HepG2 (cell line): ENCODE measurements at regions not wholly inside any gene's neighbourhood (a gene's known extent, or its start where the extent isn't known, plus 50 kb on each side); places are given as distances from the start of the nearest gene placed in this dataset.
A peak's percentile ranks its signal among the peaks of the same experiment; 100 is the strongest.

Source experiments
- ATAC-seq: fragments of 200-7000 bp; cut with Tn5 transposase; 3 replicates; pipeline ENCODE4 v1.9.1; 2020; ENCODE audit warnings: mild to moderate bottlenecking, moderate library complexity
- BruUV-seq: library from RNA; stranded (reverse); fragments of 400-500 nt; replicated peaks from 2 replicates; lab custom pipeline; 2021; lab: Mats Ljungman, UMichigan
- CTCF ChIA-PET: fragments of 300-600 bp; formaldehyde crosslinking; extraction: SDS; loops from one replicate; lab custom pipeline; 2021; ENCODE audit warnings: low total read pairs, inconsistent platforms, low intra/inter-chr PET ratio; lab: Yijun Ruan, JAX
- POLR2A ChIA-PET: fragments of 350-600 bp; sonication (Branson Sonifier 250); formaldehyde crosslinking; loops from one replicate; lab custom pipeline; 2020; ENCODE audit warnings: antibody characterized with exemption, inconsistent platforms; lab: Yijun Ruan, JAX
- DNase-seq: peaks from one replicate; pipeline ENCODE4 v3.0.0-alpha.2; 2015; ENCODE audit warnings: low spot score
- FAIRE-seq: peaks from 3 replicates; lab custom pipeline; 2011; peaks lifted over from hg19 to GRCh38; lab: Jason Lieb, UNC
- H2AFZ ChIP-seq: one replicate; pipeline ENCODE4 v1.6.1; 2011; ENCODE audit warnings: low read length, inconsistent platforms
- H3K27ac ChIP-seq: fragments of 300-600 bp; 3 replicates; pipeline ENCODE4 v1.8.0; 2011; ENCODE audit warnings: mixed run types, mild to moderate bottlenecking, mixed read lengths, low read length, inconsistent platforms; ENCODE audit not compliant: insufficient read depth; ENCODE audit errors: extremely low read length
- H3K27me3 ChIP-seq, 2 experiments: fragments of 200-600 bp in 1 of 2; 2 replicates in 1 of 2; 3 replicates in 1 of 2; pipeline versions ENCODE4 v1.6.0 to v1.8.0; 2011; ENCODE audit warnings: low read length in 2 of 2, mild to moderate bottlenecking in 2 of 2, moderate library complexity in 2 of 2, inconsistent platforms in 1 of 2; ENCODE audit not compliant: insufficient read depth in 2 of 2, control insufficient read depth in 1 of 2
- H3K36me3 ChIP-seq, 2 experiments: fragments of 200-600 bp in 1 of 2; replicated peaks in 1 of 2; 2 replicates in 1 of 2; 3 replicates in 1 of 2; pipeline versions ENCODE4 v1.5.1 to v1.8.0; 2011; ENCODE audit warnings: low read length in 2 of 2, inconsistent platforms in 1 of 2; ENCODE audit not compliant: insufficient read depth in 2 of 2, control insufficient read depth in 1 of 2
- H3K4me1 ChIP-seq: 2 replicates; pipeline ENCODE4 v1.5.1; 2012; ENCODE audit warnings: low read length, inconsistent platforms; ENCODE audit not compliant: insufficient read depth
- H3K4me2 ChIP-seq: 2 replicates; pipeline ENCODE4 v1.6.0; 2011; ENCODE audit warnings: low read depth, low read length, inconsistent platforms
- H3K4me3 ChIP-seq, 3 experiments: fragments of 200-600 bp in 1 of 3; sonication (generic), shearing (Covaris generic) in 1 of 3; replicated peaks in 1 of 3; 2 replicates each; pipeline ENCODE4 v1.5.1; 2011 to 2016; ENCODE audit warnings: low read length in 3 of 3, inconsistent platforms in 2 of 3, low read depth in 2 of 3, mild to moderate bottlenecking in 2 of 3, control low read depth in 1 of 3, mixed read lengths in 1 of 3; ENCODE audit not compliant: insufficient read depth in 1 of 3
- H3K79me2 ChIP-seq: one replicate; pipeline ENCODE4 v1.6.1; 2011; ENCODE audit warnings: low read length, inconsistent platforms; ENCODE audit not compliant: insufficient read depth
- H3K9ac ChIP-seq: 2 replicates; pipeline ENCODE4 v1.6.0; 2011; ENCODE audit warnings: mild to moderate bottlenecking, low read depth, low read length, inconsistent platforms; ENCODE audit not compliant: insufficient read depth
- H3K9me3 ChIP-seq: 2 replicates; pipeline ENCODE4 v1.5.1; 2012; ENCODE audit warnings: mild to moderate bottlenecking, low read length
- H4K20me1 ChIP-seq: 2 replicates; pipeline ENCODE4 v1.6.0; 2011; ENCODE audit warnings: inconsistent platforms, mild to moderate bottlenecking, low read length, moderate library complexity; ENCODE audit not compliant: insufficient read depth
- DR1 ChIP-seq: sonication (generic); formaldehyde crosslinking; IDR thresholded peaks from 2 replicates; pipeline ENCODE4 v1.8.0; 2021; ENCODE audit warnings: mild to moderate bottlenecking, missing genetic modification reagents, inconsistent platforms
- EEA1 ChIP-seq: sonication (generic); formaldehyde crosslinking; IDR thresholded peaks from 2 replicates; pipeline ENCODE4 v1.5.1; 2020; ENCODE audit warnings: mild to moderate bottlenecking, missing genetic modification reagents, borderline replicate concordance
- HNRNPK ChIP-seq: fragments of 200-400 bp; formaldehyde crosslinking; IDR thresholded peaks from 2 replicates; pipeline ENCODE4 v1.6.1; 2018; ENCODE audit warnings: low read length, low read depth, moderate library complexity, mild to moderate bottlenecking; ENCODE audit not compliant: poor library complexity, severe bottlenecking
- ISL2 ChIP-seq: sonication (generic); formaldehyde crosslinking; IDR thresholded peaks from 2 replicates; pipeline ENCODE4 v1.5.0; 2020; ENCODE audit warnings: missing genetic modification reagents
- MLX ChIP-seq: IDR thresholded peaks from 2 replicates; pipeline ENCODE4 v1.6.1; 2016
- MTA1 ChIP-seq: sonication (generic); formaldehyde crosslinking; IDR thresholded peaks from 2 replicates; pipeline ENCODE4 v1.4.0; 2020; ENCODE audit warnings: missing genetic modification reagents, mild to moderate bottlenecking, borderline replicate concordance
- PCBP1 ChIP-seq: fragments of 200-400 bp; formaldehyde crosslinking; IDR thresholded peaks from 2 replicates; pipeline ENCODE4 v1.6.1; 2017; ENCODE audit warnings: mild to moderate bottlenecking, low read depth, low read length, borderline replicate concordance
- SATB2 ChIP-seq: sonication (generic); formaldehyde crosslinking; IDR thresholded peaks from 2 replicates; pipeline ENCODE4 v1.5.0; 2020; ENCODE audit warnings: missing genetic modification reagents
- SKIL ChIP-seq: sonication (generic); formaldehyde crosslinking; IDR thresholded peaks from 2 replicates; pipeline ENCODE4 v1.8.0; 2022; ENCODE audit warnings: missing genetic modification reagents, mild to moderate bottlenecking, moderate library complexity, borderline replicate concordance
- SRSF1 ChIP-seq: fragments of 200-400 bp; formaldehyde crosslinking; optimal IDR thresholded peaks from 2 replicates; pipeline ENCODE3; 2017; ENCODE audit warnings: mild to moderate bottlenecking, low read depth, low read length, moderate library complexity
- SSRP1 ChIP-seq: IDR thresholded peaks from 2 replicates; pipeline ENCODE4 v1.6.1; 2016; ENCODE audit warnings: control low read depth
- STAG1 ChIP-seq: sonication (generic); formaldehyde crosslinking; IDR thresholded peaks from 2 replicates; pipeline ENCODE4 v1.4.0; 2020; ENCODE audit warnings: missing genetic modification reagents
- ZNF460 ChIP-seq: sonication (generic); formaldehyde crosslinking; IDR thresholded peaks from 2 replicates; pipeline ENCODE4 v1.5.1; 2020; ENCODE audit warnings: missing genetic modification reagents, mild to moderate bottlenecking, borderline replicate concordance
- WGBS: methylation state at CpG from one replicate; pipeline ENCODE4 v1.1.6; 2017; ENCODE audit warnings: low lambda C conversion rate; 5-methylcytosine and 5-hydroxymethylcytosine counted together
- in situ Hi-C: cut with HindIII; loops from 2 replicates; pipeline ENCODE4 v1.10.0; 2017; ENCODE audit warnings: low pct_unique_long_range_greater_than_20kb; ENCODE audit not compliant: extremely low pct_ligation_motif_present
- intact Hi-C: fragments of 100-400 bp; cut with micrococcal nuclease; formaldehyde crosslinking; loops from one replicate; pipeline ENCODE4 v1.10.0; 2022; ENCODE audit not compliant: unreplicated experiment

- H3K36me3 ChIP-seq, result no peaks in the 10 kb centered on the region
- H3K9ac ChIP-seq, result no peak overlapping the region
- H3K27ac ChIP-seq, result no peak overlapping the region
- TF ChIP-seq PCBP1 (no peak), ISL2 (CRISPR knock-in tag) (no peak), HNRNPK (peak; percentile 86), MLX (no peak)
- ATAC-seq, result no peak
- no peaks in the 10 kb centered on the region for H3K79me2 ChIP-seq
- FAIRE-seq, result no peak
- no peaks in the 10 kb centered on the region for H3K27me3 ChIP-seq
- no peak for DNase-seq
- H3K9me3 ChIP-seq, result no peaks in the 10 kb centered on the region
- intact Hi-C loops (no loop called here), in situ Hi-C loops (no loop called here)
- no peak overlapping the region for H3K4me3 ChIP-seq
- H3K4me2 ChIP-seq, result no peak overlapping the region
- 64% methylated on average over 5 of the region's 5 CpGs for WGBS
- POLR2A ChIA-PET, result no interaction called here
- H3K4me1 ChIP-seq, result peaks cover 10% of the 10 kb centered on the region
- H2AFZ ChIP-seq, result no peak overlapping the region
- CTCF ChIA-PET, result no interaction called here
- H4K20me1 ChIP-seq, result no peaks in the 10 kb centered on the region
- BruUV-seq, result no TSS peak
Observed at GRCh38 chr10:29026802-29027580, 261.9 kb upstream of the LYZL1 start.

DNA sequence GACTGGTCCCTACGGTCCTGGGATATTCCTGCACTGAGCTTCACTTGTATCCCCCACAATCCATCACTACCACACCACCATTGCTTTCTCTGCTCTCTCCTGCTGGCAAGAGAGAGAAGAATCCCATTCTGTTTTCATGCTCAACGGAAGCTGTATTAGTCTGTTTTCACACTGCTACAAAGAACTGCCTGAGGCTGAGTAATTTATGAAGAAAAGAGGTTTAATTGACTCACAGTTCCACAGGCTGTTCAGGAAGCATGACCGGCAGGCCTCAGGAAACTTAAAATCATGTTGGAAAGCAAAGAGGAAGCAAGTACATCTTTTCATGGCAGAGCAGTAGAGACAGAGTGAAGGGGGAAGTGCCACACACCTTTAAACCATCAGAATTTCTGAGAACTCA is 260.4 kb upstream of the LYZL1 start:
- WGBS, result 46% methylated on average over 3 of the region's 3 CpGs
- Histone ChIP-seq H3K79me2 (no peaks in the 10 kb centered on the region), H4K20me1 (no peaks in the 10 kb centered on the region), H3K27ac (no peak overlapping the region), H3K4me3 (no peak overlapping the region), H3K4me2 (no peak overlapping the region), H2AFZ (no peak overlapping the region), H3K9ac (no peak overlapping the region), H3K27me3 (no peaks in the 10 kb centered on the region), H3K9me3 (no peaks in the 10 kb centered on the region), H3K36me3 (no peaks in the 10 kb centered on the region), H3K4me1 (0 out of 2 replicates have a peak, but pooled peaks cover 6% of the 10 kb centered on the region)
- ChIA-PET POLR2A (no interaction called here), CTCF (no interaction called here)
- intact Hi-C loops (no loop called here), in situ Hi-C loops (no loop called here)
- TF ChIP-seq EEA1 (CRISPR knock-in tag), result no peak
- TF ChIP-seq SRSF1, result no peak
- TF ChIP-seq SATB2 (CRISPR knock-in tag), result no peak
- TF ChIP-seq SSRP1 (CRISPR knock-in tag), result no peak
- no peak for TF ChIP-seq SKIL (CRISPR knock-in tag)
- TF ChIP-seq MTA1, result no peak
- no peak for TF ChIP-seq ZNF460 (CRISPR knock-in tag)
- no peak for TF ChIP-seq STAG1 (CRISPR knock-in tag)
- no peak for TF ChIP-seq DR1
- no peak for ATAC-seq
- no peak for DNase-seq
- BruUV-seq, result no TSS peak
- FAIRE-seq, result no peak
